HG03432 (cell line): ENCODE measurements at regions not wholly inside any gene's neighbourhood (a gene's known extent, or its start where the extent isn't known, plus 50 kb on each side); places are given as distances from the start of the nearest gene placed in this dataset.
"Not testable (repeated sequence)": the region's sequence is repeated elsewhere in the genome, so short reads cannot be mapped to it uniquely, and the experiment has no call there.

Experiments
- ATAC-seq: cut with Tn5 transposase; IDR thresholded peaks from one replicate; pipeline ENCODE4 v1.9.1; 2021; ENCODE audit warnings: mild to moderate bottlenecking, moderate library complexity; ENCODE audit not compliant: unreplicated experiment

GRCh38 chr4:18698119-18698883 lies 676.7 kb upstream of the LCORL start:
- peak; percentile 79 for ATAC-seq

DNA sequence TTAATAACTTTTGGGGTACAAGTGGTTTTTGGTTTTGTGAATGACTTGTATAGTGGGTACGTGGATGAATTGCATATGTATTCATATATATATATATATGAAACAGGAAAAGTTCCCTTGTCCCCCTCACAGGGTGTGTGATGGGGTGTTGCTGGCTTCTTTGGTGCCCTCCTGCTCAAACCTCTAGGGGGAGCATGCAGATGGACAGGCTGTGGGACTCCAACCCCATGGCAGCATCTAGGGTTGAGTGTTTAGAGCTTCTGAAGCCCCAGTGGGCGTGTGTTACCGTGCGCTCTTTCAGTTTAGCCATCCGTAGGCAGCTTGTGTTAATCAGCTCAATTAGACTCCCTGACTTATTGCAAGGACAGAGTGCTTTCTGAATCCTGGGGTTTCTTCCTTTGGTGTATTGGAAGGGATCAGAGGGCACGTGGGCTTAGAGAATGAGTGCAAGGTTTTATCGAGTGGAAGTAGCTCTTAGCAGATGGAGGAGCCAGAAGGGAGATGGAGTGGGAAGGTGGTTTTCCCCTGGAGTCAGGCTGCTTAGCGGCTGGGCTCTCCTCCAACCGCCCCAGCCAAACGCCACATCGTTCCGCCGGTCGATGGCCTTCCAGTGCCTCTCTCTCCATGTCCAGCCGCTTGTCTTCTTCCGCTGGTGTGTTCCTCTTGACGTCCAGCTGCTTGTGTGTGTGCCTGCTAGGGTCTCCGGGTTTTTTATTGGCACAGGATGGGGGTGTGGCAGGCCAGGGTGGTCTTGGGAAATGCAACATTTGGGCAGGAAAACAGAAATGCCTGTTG lies 674.4 kb upstream of the LCORL start:
- no peak for ATAC-seq

- no peak for ATAC-seq
These were observed 670.1 kb upstream of the LCORL start for GRCh38 chr4:18691431-18692200.

GRCh38 chr4:18690291-18690955 lies 668.9 kb upstream of the LCORL start:
- ATAC-seq, result no peak

DNA sequence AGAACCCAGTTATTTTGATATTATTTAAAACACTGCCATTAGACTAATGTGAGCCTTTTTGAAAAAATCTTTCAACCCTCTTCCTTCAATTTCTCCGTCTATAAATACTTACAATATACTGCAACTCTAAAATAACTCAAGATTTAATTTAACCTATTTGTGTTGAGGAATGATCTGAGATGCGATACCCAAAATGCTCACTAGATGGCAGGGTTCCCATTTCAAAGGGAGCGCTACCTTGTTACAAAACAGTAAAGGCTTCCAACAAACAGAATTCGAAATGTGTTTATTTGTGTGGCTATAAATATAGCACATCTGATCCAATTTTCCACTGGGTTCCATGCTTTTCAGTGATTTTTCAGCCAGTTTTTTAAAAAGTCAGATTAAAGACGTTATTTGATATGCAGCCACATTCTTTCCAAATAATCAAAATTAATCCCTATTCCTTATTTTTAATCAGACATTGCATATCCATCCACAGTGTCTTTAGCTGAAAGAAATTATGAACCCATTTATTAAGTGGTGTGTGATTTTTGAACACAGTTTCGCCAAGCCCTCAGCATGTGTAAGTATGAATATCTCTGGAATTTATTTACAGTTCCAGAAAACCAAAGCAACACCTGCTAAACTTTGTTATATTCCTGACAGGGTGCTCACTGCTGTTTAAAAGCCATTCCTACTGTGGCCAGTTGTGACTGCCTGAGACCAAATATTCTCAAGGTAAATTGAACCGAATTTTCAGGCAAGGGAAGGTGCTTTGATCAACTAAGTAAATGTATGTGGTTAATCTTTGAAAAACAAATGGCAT lies 668.0 kb upstream of the LCORL start:
- peak; percentile 77 for ATAC-seq

GRCh38 chr4:18688351-18688750 lies 666.8 kb upstream of the LCORL start:
- not testable (repeated sequence) for ATAC-seq

- ATAC-seq, result no peak
These were observed 664.9 kb upstream of the LCORL start for GRCh38 chr4:18686338-18687037.

DNA sequence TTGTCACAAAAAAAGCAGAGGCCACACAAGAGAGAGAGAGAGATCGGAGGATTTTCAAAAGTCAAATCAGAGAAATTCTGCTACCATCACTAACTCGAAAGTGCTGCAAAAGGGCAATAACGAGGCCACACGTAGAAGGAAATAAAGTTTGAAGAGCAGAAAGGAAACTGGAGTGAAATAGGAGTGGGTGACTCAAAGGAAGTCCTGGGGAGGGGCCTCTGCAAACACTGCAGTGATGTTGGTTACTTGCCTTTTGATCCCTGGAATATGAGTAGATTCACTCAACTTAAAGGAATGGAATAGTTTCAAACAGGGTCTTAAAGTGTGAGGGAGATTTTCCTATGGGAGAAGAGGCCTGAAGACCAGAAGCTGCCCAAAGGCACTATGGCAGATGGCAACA lies 663.4 kb upstream of the LCORL start:
- no peak for ATAC-seq

DNA sequence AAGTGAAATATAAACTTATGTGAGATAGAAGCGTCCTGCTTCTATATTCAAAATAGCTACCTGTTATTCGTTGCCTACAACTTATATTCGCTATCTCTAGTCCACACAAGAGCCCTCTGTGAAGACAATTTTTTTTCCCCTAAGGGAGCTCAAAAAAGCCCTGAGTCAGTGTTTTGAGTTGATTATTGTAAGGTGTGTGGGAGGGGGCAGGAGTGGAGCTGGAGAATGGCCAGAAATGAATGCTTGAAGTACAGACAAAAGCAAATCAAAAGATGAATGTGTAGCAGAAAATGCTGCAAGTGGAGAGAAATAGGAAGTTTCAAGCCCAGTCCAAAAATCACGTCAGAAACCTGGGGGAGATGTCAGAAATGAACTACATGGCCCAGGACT lies 655.0 kb upstream of the LCORL start:
- ATAC-seq, result no peak

DNA sequence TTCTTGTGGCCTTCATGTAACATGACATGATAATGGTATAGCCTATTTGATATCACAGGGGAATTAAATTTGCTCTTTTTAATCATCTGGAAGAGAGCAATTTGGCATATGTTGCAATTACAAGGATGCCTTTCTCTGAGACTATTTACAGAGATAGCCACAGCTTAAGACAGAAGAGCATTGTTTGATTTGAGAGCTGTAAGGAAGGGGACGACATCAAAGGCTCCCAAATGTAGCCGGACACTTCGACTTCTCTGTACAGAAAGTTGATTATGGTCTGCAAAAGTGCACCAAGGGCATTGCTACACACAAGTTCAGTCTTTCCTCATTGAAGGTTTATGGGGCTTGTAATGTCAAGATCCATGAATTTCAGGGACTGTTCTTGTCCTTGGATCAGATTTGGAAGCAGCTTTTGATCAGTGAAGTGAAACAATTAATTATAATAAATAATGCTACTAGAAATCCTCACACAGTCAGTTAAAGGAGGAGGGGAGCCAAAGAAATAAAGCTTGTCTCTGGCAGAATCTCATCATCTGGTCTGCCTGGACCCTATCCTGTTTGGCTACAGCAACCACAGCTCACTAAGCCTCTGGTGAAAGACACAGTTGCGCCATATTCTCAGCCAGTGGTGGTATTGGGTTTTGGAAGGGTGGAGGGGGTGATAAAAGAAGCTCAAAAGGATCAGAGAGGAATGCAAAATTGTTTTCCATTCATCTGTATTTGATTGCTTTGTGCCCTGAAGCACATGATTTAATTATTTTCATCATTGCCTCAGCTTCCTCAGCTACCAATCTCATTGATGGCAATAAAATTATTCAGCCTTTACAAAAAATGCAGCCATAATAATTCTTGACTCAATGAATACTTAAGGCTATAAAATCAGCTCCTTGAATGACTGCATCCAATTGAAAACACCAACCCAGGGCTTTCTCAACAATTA lies 654.3 kb upstream of the LCORL start:
- ATAC-seq, result no peak

DNA sequence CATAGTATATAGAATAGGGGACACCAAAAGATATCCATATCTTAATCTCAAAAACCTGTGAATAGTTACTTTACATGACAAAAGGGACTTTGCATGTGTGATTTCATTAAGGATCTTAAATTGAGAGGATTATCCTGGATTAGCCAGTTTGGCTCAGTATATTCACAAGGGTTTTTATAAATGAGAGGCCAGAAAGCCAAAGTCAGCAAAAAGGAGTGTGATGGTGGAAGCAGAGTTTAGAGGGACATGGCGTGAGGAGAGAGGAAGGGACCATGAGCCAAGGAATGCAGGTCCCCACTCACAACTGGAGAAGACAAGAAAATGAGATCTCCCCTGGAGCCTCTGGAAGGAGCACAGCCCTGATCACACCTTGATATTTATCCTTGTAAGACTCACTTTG lies 648.5 kb upstream of the LCORL start:
- no peak for ATAC-seq

GRCh38 chr4:18669390-18669789 lies 647.8 kb upstream of the LCORL start:
- ATAC-seq, result no peak

GRCh38 chr4:18666322-18666721 lies 644.8 kb upstream of the LCORL start:
- no peak for ATAC-seq

GRCh38 chr4:18664171-18664570 lies 642.6 kb upstream of the LCORL start:
- no peak for ATAC-seq

GRCh38 chr4:18645351-18645750 lies 623.8 kb upstream of the LCORL start:
- no peak for ATAC-seq

DNA sequence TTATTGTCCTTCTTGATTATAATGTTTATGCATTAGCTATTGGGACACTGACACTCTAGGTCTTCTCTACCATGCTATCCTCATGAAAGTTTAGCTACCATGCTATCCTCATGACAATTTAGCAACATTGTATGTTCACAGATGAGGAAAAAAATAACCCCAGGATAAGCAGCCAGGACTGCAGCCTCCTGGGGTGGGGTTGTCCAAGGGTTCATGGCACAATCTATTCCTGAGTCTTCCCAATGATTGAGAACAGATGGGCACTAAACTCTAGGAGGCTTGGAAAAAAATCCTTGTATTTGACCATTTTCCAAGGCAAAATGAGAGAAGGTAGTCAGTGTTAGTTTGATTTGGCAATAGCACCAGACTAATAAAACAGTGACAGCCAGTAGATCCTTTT lies 619.8 kb upstream of the LCORL start:
- ATAC-seq, result no peak

GRCh38 chr4:18638031-18638430 lies 616.5 kb upstream of the LCORL start:
- no peak for ATAC-seq

DNA sequence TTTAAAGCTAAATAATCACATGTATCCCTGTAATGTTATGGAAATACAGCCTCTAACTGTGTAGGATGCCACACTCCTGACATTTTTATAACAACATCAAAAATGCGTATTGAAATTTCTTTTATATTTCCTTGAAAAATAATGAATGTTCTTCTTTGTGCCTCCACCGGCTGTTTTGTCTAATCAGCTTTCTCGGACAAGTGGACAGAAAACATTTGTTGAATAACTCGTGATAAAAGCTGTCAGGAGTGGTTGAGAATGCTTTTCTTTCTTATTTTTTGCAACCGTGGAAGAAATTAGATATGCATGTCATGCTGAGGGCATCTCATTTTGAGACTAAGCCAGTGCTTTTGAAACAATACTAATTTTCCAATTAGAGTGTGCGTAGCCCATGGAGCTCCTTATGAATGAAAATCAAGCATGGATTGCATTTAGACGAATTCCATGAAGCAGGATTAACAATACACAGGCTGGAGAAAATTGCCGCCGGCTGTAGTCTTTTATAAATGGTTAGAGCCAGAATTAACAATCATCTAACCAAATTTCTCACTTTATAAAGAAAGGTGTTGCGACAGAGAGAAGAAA lies 614.5 kb upstream of the LCORL start:
- no peak for ATAC-seq
